ENCODE measurements at regions not wholly inside any gene's neighbourhood (a gene's known extent, or its start where the extent isn't known, plus 50 kb on each side); places are given as distances from the start of the nearest gene placed in this dataset.

- TF ChIP-seq POLR2A (IDR thresholded peaks at IDR 0.05; ENCODE audit: low read depth) (no peak), CTCF (IDR thresholded peaks at IDR 0.05) (no peak)
Observed at GRCh38 chr2:184410160-184410559, 188.2 kb upstream of the ZNF804A start.

All from esophagus muscularis mucosa (tissue), 3 donors.